B cell (primary cell): ENCODE measurements at regions not wholly inside any gene's neighbourhood (a gene's known extent, or its start where the extent isn't known, plus 50 kb on each side); places are given as distances from the start of the nearest gene placed in this dataset.

Source experiments
- ATAC-seq: fragments of 200-7000 bp; cut with Tn5 transposase; one replicate; pipeline ENCODE4 v1.10.0; 2021; ENCODE audit warnings: low read depth, mild to moderate bottlenecking, moderate number of reproducible peaks, moderate library complexity
- CTCF ChIA-PET: fragments of 350-600 bp; sonication (Branson Sonifier 250); formaldehyde crosslinking; loops from one replicate; lab custom pipeline; 2021; ENCODE audit warnings: antibody characterized with exemption, inconsistent platforms; lab: Charles Lee
- POLR2A ChIA-PET: fragments of 350-600 bp; sonication (Branson Sonifier 250); formaldehyde crosslinking; loops from one replicate; lab custom pipeline; 2021; ENCODE audit warnings: antibody characterized with exemption; lab: Charles Lee
- DNase-seq: peaks from one replicate; pipeline ENCODE4 v3.0.0; 2013
- H2AFZ ChIP-seq: 2 replicates; pipeline ENCODE4 v1.6.1; 2012; ENCODE audit warnings: mild to moderate bottlenecking, low read depth, low read length; ENCODE audit not compliant: insufficient read depth, poor library complexity, severe bottlenecking
- H3K27ac ChIP-seq, 2 donors: 1 replicate in 1 of 2; 2 replicates in 1 of 2; pipeline ENCODE4 v1.5.1; 2012 to 2013; ENCODE audit warnings: low read length in 2 of 2, mild to moderate bottlenecking in 2 of 2, moderate library complexity in 1 of 2
- H3K27me3 ChIP-seq, 4 experiments: fragments of 200-600 bp in 1 of 4; sonication (generic) in 1 of 4; replicated peaks in 1 of 4; 1 replicate in 2 of 4; 2 replicates in 2 of 4; pipeline versions ENCODE4 v1.6.1 to v1.7.0; 2013 to 2016; ENCODE audit warnings: low read length in 3 of 4, mild to moderate bottlenecking in 2 of 4, mixed read lengths in 1 of 4, moderate library complexity in 1 of 4; ENCODE audit not compliant: insufficient read depth in 4 of 4, control insufficient read depth in 3 of 4; ENCODE audit errors: control extremely low read depth in 1 of 4
- H3K36me3 ChIP-seq, 2 experiments: replicated peaks in 1 of 2; 1 replicate in 1 of 2; 2 replicates in 1 of 2; pipeline versions ENCODE4 v1.6.1 to v1.7.1; 2013; ENCODE audit warnings: low read length in 1 of 2; ENCODE audit not compliant: insufficient read depth in 2 of 2, control insufficient read depth in 1 of 2; ENCODE audit errors: control extremely low read depth in 1 of 2, extremely low read depth in 1 of 2
- H3K4me1 ChIP-seq, 2 donors: fragments of 200-600 bp in 1 of 2; sonication (generic) in 1 of 2; 1 replicate in 1 of 2; 2 replicates in 1 of 2; pipeline versions ENCODE4 v1.5.1 to v1.6.1; 2013 to 2017; ENCODE audit warnings: low read length in 2 of 2; ENCODE audit not compliant: control insufficient read depth in 2 of 2, insufficient read depth in 2 of 2
- H3K4me2 ChIP-seq: replicated peaks from 2 replicates; pipeline ENCODE3; 2012; ENCODE audit warnings: mild to moderate bottlenecking, low read depth, low read length; ENCODE audit not compliant: poor library complexity, severe bottlenecking
- H3K4me3 ChIP-seq, 5 experiments: fragments of 200-600 bp in 1 of 5; sonication (generic) in 1 of 5; 1 replicate in 3 of 5; 2 replicates in 2 of 5; pipeline versions ENCODE4 v1.5.1 to v1.7.0; 2011 to 2016; ENCODE audit warnings: low read length in 4 of 5, mild to moderate bottlenecking in 4 of 5, low read depth in 2 of 5, control low read depth in 1 of 5, moderate library complexity in 1 of 5; ENCODE audit not compliant: insufficient read depth in 1 of 5; ENCODE audit errors: control extremely low read depth in 1 of 5, extremely low read depth in 1 of 5
- H3K79me2 ChIP-seq: fragments of 200-600 bp; sonication (generic); one replicate; pipeline ENCODE4 v1.6.0; 2016; ENCODE audit warnings: low read length; ENCODE audit not compliant: control insufficient read depth, insufficient read depth
- H3K9ac ChIP-seq: fragments of 200-600 bp; sonication (generic); 2 replicates; pipeline ENCODE4 v1.6.1; 2017; ENCODE audit warnings: mild to moderate bottlenecking, low read length, moderate library complexity
- H3K9me3 ChIP-seq, 3 donors: one replicate each; pipeline versions ENCODE4 v1.6.1 to v1.7.1; 2013; ENCODE audit warnings: low read length in 2 of 3; ENCODE audit not compliant: control insufficient read depth in 2 of 3, insufficient read depth in 1 of 3; ENCODE audit errors: control extremely low read depth in 1 of 3
- H4K20me1 ChIP-seq: 2 replicates; pipeline ENCODE4 v1.6.0; 2012; ENCODE audit warnings: mild to moderate bottlenecking, low read length; ENCODE audit not compliant: insufficient read depth, control insufficient read depth, poor library complexity, severe bottlenecking
- H3K27ac Mint-ChIP-seq: one replicate; pipeline ENCODE4 v1.8.0; 2021; ENCODE audit warnings: mixed read lengths
- H3K27me3 Mint-ChIP-seq: one replicate; pipeline ENCODE4 v1.8.0; 2021; ENCODE audit warnings: mixed read lengths
- H3K4me1 Mint-ChIP-seq: one replicate; pipeline ENCODE4 v1.8.0; 2021; ENCODE audit warnings: mixed read lengths
- H3K4me3 Mint-ChIP-seq: one replicate; pipeline ENCODE4 v1.8.0; 2021; ENCODE audit warnings: mixed read lengths
- H3K9me3 Mint-ChIP-seq: one replicate; pipeline ENCODE4 v1.8.0; 2022; ENCODE audit warnings: mixed read lengths; ENCODE audit not compliant: insufficient read depth
- EZH2 ChIP-seq: IDR thresholded peaks from 2 replicates; pipeline ENCODE4 v1.6.1; 2012; ENCODE audit warnings: borderline replicate concordance, low read depth, mild to moderate bottlenecking, moderate library complexity, low read length; ENCODE audit not compliant: insufficient read depth, poor library complexity, severe bottlenecking
- WGBS: methylation state at CpG from one replicate; pipeline ENCODE4 v1.1.5; 2013; ENCODE audit warnings: missing lambda C conversion rate; ENCODE audit not compliant: insufficient coverage; 5-methylcytosine and 5-hydroxymethylcytosine counted together
- intact Hi-C: fragments of 100-400 bp; cut with micrococcal nuclease; formaldehyde crosslinking; loops from one replicate; pipeline ENCODE4 v1.10.0; 2022
- TF ChIP-seq, protein P1 (sequence below): fragments of 200-600 bp; IDR thresholded peaks from one replicate; pipeline ENCODE4 v1.8.0; 2022; ENCODE audit warnings: antibody characterized with exemption, mild to moderate bottlenecking

DNA sequence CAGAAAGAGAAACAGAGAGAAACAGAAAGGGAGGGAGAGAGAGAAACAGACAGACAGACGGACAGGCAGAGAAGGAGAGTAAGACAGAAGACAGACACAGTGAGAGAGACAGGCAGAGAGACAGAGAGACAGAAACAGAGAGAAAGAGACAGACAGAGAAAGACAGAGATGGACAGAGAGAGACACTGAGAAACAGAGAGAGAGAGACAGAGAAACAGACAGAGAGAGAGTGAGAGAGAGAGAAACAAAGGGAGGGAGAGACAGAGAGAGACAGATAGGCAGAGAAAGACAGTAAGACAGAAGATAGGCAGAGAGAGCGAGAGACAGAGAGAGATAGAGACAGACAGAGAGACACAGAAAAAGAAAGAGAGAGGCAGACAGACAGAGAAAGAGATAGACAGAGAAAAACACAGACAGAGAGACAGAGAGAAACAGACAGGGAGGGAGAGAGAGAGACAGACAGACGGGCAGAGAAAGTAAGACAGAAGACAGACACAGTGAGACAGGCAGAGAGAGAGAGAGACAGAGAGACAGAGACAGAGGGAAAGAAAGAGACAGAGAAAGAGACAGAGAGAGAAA, 753.4 kb upstream of the DEFB115 start:
- WGBS = 98% methylated on average over 3 of the region's 3 CpGs
- intact Hi-C loops = no loop called here
- H3K4me3 Mint-ChIP-seq = no peak overlapping the region
- H3K27me3 ChIP-seq = no peaks in the 10 kb centered on the region
- no peak overlapping the region for H3K27ac ChIP-seq
- no peaks in the 10 kb centered on the region for H4K20me1 ChIP-seq
- TF ChIP-seq EZH2 = no peak
- ChIA-PET CTCF (no interaction called here), POLR2A (no interaction called here)
- no peaks in the 10 kb centered on the region for H3K79me2 ChIP-seq
- peaks cover 2% of the 10 kb centered on the region for H3K9me3 Mint-ChIP-seq
- no peak overlapping the region for H2AFZ ChIP-seq
- no peaks in the 10 kb centered on the region for H3K4me1 ChIP-seq
- ATAC-seq = no peak
- H3K4me2 ChIP-seq = no peak overlapping the region
- no peaks in the 10 kb centered on the region for H3K27me3 Mint-ChIP-seq
- no peak overlapping the region for H3K9ac ChIP-seq
- H3K4me3 ChIP-seq = no peak overlapping the region
- no peaks in the 10 kb centered on the region for H3K36me3 ChIP-seq
- no peak for DNase-seq
- H3K27ac Mint-ChIP-seq = no peak overlapping the region
- H3K4me1 Mint-ChIP-seq = no peaks in the 10 kb centered on the region
- H3K9me3 ChIP-seq = peaks cover 0 to 34% (median 3%) of the 10 kb centered on the region in 3 donors

DNA sequence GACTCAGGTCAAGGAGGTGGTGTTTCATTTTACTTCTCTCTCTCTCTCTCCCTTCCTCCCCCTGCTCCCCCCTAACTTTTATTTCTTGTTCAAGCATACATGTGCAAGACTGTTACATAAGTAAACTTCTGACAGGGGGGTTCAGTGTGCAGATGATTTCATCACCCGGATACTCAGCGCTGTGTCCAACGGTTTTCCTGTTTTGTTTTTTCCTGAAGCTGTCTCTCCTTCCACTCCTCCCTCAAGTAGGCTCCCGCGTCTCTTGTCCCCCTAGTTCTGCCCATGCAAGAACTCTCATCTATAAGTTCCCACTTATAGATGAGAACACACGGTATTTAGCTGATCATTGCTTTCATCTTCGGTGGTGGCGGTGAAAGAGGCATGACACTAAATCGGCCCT, 751.9 kb upstream of the DEFB115 start:
- Histone ChIP-seq H3K27ac (no peak overlapping the region), H3K9ac (no peak overlapping the region), H4K20me1 (no peaks in the 10 kb centered on the region), H3K79me2 (no peaks in the 10 kb centered on the region), H2AFZ (no peak overlapping the region), H3K27me3 (no peaks in the 10 kb centered on the region), H3K9me3 (peaks cover 0 to 40% (median 3%) of the 10 kb centered on the region in 3 donors), H3K36me3 (no peaks in the 10 kb centered on the region), H3K4me2 (no peak overlapping the region), H3K4me1 (no peaks in the 10 kb centered on the region), H3K4me3 (no peak overlapping the region)
- Mint-ChIP-seq H3K27ac (no peak overlapping the region), H3K9me3 (peaks cover 2% of the 10 kb centered on the region), H3K4me3 (no peak overlapping the region), H3K4me1 (no peaks in the 10 kb centered on the region), H3K27me3 (no peaks in the 10 kb centered on the region)
- WGBS = 92% methylated on average over 6 of the region's 9 CpGs
- intact Hi-C loops = no loop called here
- TF ChIP-seq, protein P1, sequence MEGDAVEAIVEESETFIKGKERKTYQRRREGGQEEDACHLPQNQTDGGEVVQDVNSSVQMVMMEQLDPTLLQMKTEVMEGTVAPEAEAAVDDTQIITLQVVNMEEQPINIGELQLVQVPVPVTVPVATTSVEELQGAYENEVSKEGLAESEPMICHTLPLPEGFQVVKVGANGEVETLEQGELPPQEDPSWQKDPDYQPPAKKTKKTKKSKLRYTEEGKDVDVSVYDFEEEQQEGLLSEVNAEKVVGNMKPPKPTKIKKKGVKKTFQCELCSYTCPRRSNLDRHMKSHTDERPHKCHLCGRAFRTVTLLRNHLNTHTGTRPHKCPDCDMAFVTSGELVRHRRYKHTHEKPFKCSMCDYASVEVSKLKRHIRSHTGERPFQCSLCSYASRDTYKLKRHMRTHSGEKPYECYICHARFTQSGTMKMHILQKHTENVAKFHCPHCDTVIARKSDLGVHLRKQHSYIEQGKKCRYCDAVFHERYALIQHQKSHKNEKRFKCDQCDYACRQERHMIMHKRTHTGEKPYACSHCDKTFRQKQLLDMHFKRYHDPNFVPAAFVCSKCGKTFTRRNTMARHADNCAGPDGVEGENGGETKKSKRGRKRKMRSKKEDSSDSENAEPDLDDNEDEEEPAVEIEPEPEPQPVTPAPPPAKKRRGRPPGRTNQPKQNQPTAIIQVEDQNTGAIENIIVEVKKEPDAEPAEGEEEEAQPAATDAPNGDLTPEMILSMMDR = no peak
- no peak for TF ChIP-seq EZH2
- no peak for DNase-seq
- ChIA-PET POLR2A (no interaction called here), CTCF (no interaction called here)
- ATAC-seq = no peak
